Peyer's patch (tissue), 4 donors: ENCODE measurements at regions not wholly inside any gene's neighbourhood (a gene's known extent, or its start where the extent isn't known, plus 50 kb on each side); places are given as distances from the start of the nearest gene placed in this dataset.

Experiments used
- CTCF ChIP-seq, 6 experiments: fragments of 450-650 bp in 4 of 6; fragments of 200-600 bp in 2 of 6; sonication (generic) in 1 of 6; IDR thresholded peaks; one replicate each; pipeline ENCODE4 v1.5.1; 2017 to 2019; ENCODE audit warnings: antibody characterized with exemption in 6 of 6, mild to moderate bottlenecking in 3 of 6, moderate library complexity in 1 of 6
- POLR2A ChIP-seq, 2 donors: fragments of 450-650 bp; IDR thresholded peaks; one replicate each; pipeline ENCODE4 v1.5.1; 2017; ENCODE audit warnings: antibody characterized with exemption in 2 of 2, mild to moderate bottlenecking in 2 of 2, moderate library complexity in 2 of 2

GRCh38 chr5:168218746-168219145, 72.7 kb upstream of the WWC1 start:
- no peak for TF ChIP-seq POLR2A (IDR thresholded peaks at IDR 0.05)
- TF ChIP-seq CTCF (IDR thresholded peaks at IDR 0.05): no peak
